Natural killer cell treated with Interleukin-12 subunit alpha and Interleukin-12 subunit beta and Interleukin-15 and Interleukin-18, amount 100 ng/mL, for 72 hours (primary cell): ENCODE measurements at regions not wholly inside any gene's neighbourhood (a gene's known extent, or its start where the extent isn't known, plus 50 kb on each side); places are given as distances from the start of the nearest gene placed in this dataset.
"Not testable (repeated sequence)": the region's sequence is repeated elsewhere in the genome, so short reads cannot be mapped to it uniquely, and the experiment has no call there.

ENCODE experiments used
- ATAC-seq, 2 donors: fragments of 150-1000 bp; cut with Tn5 transposase in 1 of 2; sonication (Bioruptor Pico), chemical (Tn5 transposase) in 1 of 2; 2 replicates each; pipeline ENCODE4 v1.10.0; 2021
- DNase-seq: peaks from one replicate; pipeline ENCODE4 v3.0.0; 2022; ENCODE audit warnings: low spot score
- H3K27ac Mint-ChIP-seq, 2 donors: 1 replicate in 1 of 2; 2 replicates in 1 of 2; pipeline ENCODE4 v1.8.0; 2022; ENCODE audit warnings: mixed read lengths in 2 of 2, mild to moderate bottlenecking in 1 of 2, moderate library complexity in 1 of 2
- H3K27me3 Mint-ChIP-seq, 2 donors: 1 replicate in 1 of 2; 2 replicates in 1 of 2; pipeline ENCODE4 v1.8.0; 2022; ENCODE audit warnings: mixed read lengths in 2 of 2
- H3K36me3 Mint-ChIP-seq: one replicate; pipeline ENCODE4 v1.8.0; 2022; ENCODE audit warnings: mixed read lengths
- H3K4me1 Mint-ChIP-seq, 2 donors: 1 replicate in 1 of 2; 2 replicates in 1 of 2; pipeline ENCODE4 v1.8.0; 2022; ENCODE audit warnings: low read depth in 2 of 2, mixed read lengths in 2 of 2, mild to moderate bottlenecking in 1 of 2
- H3K4me3 Mint-ChIP-seq: one replicate; pipeline ENCODE4 v1.8.0; 2022; ENCODE audit warnings: mixed read lengths
- H3K9me3 Mint-ChIP-seq: 2 replicates; pipeline ENCODE4 v1.8.0; 2022; ENCODE audit warnings: mixed read lengths

DNA sequence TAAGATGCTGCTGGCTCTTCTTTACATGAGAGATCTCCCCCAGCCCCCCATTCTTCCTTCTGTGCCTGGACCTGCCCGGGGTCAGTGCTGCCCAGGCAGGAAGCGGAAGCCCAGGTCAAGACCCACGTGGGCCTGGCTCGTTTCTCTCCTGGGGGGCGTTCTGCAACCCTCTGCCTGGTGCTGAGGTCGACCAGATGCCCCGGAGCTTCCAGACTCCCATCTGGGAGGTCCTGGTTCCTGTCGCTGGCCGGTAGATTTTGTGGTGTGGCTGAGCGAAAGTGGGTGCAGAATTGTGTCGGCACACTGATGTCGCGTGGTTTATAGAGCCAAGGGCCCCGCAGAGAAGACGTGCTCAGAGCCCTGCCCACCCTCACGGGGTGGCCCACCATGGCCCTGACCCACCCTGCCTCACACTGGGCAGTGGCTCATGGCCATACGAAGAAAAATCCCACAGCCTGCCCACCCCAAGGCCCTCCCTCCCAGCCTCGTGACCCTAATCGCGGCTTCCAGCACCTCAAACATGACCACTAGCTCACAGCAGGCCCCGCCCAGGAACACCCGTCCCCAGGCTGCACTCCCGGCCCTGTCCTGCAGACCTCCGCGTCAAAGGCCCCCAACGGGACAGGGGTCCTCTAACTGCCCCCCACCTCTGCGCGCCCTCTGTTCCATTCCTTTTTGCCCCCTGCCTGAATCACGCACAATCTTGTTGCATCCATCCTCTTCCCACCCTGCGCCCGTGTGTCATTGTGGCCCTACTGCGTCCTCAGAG, 443.2 kb upstream of the ZNF722 start:
- ATAC-seq, H3K4me3 Mint-ChIP-seq, H3K36me3 Mint-ChIP-seq, DNase-seq, H3K4me1 Mint-ChIP-seq, H3K9me3 Mint-ChIP-seq, H3K27ac Mint-ChIP-seq, H3K27me3 Mint-ChIP-seq: not testable (repeated sequence)

DNA sequence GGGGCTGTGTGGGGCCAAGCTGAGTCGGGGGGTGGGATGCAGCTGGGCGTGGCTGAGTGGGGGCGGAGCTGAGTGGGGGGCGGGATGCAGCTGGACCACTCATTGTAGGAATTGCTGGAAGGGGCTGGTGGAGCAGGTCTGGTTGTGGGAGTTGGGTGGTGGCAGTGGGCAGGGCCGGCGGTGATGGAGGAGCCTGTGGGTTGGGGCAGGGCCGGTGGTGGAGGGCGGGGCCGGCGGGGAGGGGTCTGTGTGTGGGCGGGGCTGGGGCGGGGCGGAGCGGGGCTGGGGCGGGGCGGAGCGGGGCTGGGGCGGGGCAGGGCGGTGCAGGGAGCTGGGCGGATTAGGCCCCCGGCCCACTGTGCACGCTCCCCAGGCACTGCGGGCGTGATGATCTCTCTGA, 442.4 kb upstream of the ZNF722 start:
- H3K36me3 Mint-ChIP-seq, H3K4me3 Mint-ChIP-seq, H3K27me3 Mint-ChIP-seq, H3K4me1 Mint-ChIP-seq, H3K9me3 Mint-ChIP-seq, ATAC-seq, H3K27ac Mint-ChIP-seq, DNase-seq: not testable (repeated sequence)

DNA sequence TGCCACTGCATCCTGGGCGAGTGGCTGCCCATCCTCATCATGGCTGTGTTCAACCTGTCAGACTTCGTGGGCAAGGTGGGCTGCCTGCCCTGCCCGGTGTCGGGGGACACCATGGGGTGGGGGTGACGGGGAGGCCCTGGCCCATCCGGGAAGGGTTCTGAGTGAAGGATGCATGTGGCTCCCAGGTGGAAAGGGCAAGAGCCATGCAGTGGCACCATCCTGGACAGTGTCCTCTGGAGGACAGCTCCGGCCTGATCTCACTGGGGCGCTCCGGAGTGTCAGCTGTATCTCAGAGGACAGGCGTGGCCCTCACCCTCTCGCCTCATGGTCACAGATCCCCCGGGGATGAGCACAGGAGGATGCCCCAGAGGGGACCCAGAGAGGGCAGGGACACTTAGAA, 439.6 kb upstream of the ZNF722 start:
- H3K27me3 Mint-ChIP-seq, DNase-seq, H3K4me1 Mint-ChIP-seq, H3K9me3 Mint-ChIP-seq, H3K27ac Mint-ChIP-seq, H3K36me3 Mint-ChIP-seq, H3K4me3 Mint-ChIP-seq: not testable (repeated sequence)
- peak in 1 of 2 donors; percentile 3 for ATAC-seq

GRCh38 chr7:63559826-63560465, 438.7 kb upstream of the ZNF722 start:
- ATAC-seq, H3K4me1 Mint-ChIP-seq, H3K27me3 Mint-ChIP-seq, DNase-seq, H3K36me3 Mint-ChIP-seq, H3K4me3 Mint-ChIP-seq, H3K9me3 Mint-ChIP-seq, H3K27ac Mint-ChIP-seq: not testable (repeated sequence)

- not testable (repeated sequence) for ATAC-seq, H3K9me3 Mint-ChIP-seq, H3K4me3 Mint-ChIP-seq, H3K27ac Mint-ChIP-seq, DNase-seq, H3K27me3 Mint-ChIP-seq, H3K36me3 Mint-ChIP-seq, H3K4me1 Mint-ChIP-seq
Observed at GRCh38 chr7:63561911-63562310, 436.7 kb upstream of the ZNF722 start.

- H3K27ac Mint-ChIP-seq, H3K27me3 Mint-ChIP-seq, DNase-seq: not testable (repeated sequence)
Observed at GRCh38 chr7:63562364-63563060, 436.1 kb upstream of the ZNF722 start.

GRCh38 chr7:63563151-63563940, 435.3 kb upstream of the ZNF722 start:
- not testable (repeated sequence) for H3K4me3 Mint-ChIP-seq, H3K27me3 Mint-ChIP-seq, H3K36me3 Mint-ChIP-seq, H3K27ac Mint-ChIP-seq, DNase-seq, H3K9me3 Mint-ChIP-seq, ATAC-seq, H3K4me1 Mint-ChIP-seq

More at GRCh38 chr7:63562364-63563060, 436.1 kb upstream of the ZNF722 start:
- not testable (repeated sequence) for H3K4me1 Mint-ChIP-seq, H3K4me3 Mint-ChIP-seq, ATAC-seq, H3K9me3 Mint-ChIP-seq, H3K36me3 Mint-ChIP-seq

- H3K9me3 Mint-ChIP-seq, H3K36me3 Mint-ChIP-seq, H3K27ac Mint-ChIP-seq, H3K27me3 Mint-ChIP-seq, H3K4me3 Mint-ChIP-seq, DNase-seq, ATAC-seq, H3K4me1 Mint-ChIP-seq: not testable (repeated sequence)
Observed at GRCh38 chr7:63564882-63565281, 433.8 kb upstream of the ZNF722 start.

- H3K27me3 Mint-ChIP-seq, H3K4me3 Mint-ChIP-seq, DNase-seq, ATAC-seq, H3K4me1 Mint-ChIP-seq, H3K9me3 Mint-ChIP-seq, H3K27ac Mint-ChIP-seq: not testable (repeated sequence)
- peaks cover 11% of the 10 kb centered on the region for H3K36me3 Mint-ChIP-seq
Observed at GRCh38 chr7:63566886-63567285, 431.8 kb upstream of the ZNF722 start.

DNA sequence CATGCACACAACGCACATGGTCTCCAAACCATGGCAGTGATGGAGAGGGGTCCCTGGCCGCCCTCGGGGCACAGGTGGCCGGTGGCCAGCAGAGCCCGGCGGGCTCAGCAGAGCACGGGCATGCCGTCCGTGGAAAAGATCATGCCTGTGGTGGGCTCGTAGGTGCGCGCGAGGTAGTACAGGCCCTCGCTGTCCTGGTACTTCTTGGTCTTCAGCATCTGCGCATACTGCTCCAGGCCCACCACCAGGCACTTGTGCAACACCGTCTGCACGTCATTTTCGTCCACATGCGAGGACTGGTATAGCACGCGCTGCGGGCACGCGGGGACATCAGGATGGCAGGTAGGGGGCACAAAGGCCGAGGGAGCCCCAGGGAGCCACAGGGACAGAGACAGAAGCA, 431.0 kb upstream of the ZNF722 start:
- H3K27me3 Mint-ChIP-seq, H3K4me1 Mint-ChIP-seq, ATAC-seq, H3K9me3 Mint-ChIP-seq, H3K27ac Mint-ChIP-seq, H3K4me3 Mint-ChIP-seq, DNase-seq: not testable (repeated sequence)
- peaks cover 11% of the 10 kb centered on the region for H3K36me3 Mint-ChIP-seq

GRCh38 chr7:63568571-63569313, 429.9 kb upstream of the ZNF722 start:
- not testable (repeated sequence) for H3K9me3 Mint-ChIP-seq, DNase-seq, H3K27ac Mint-ChIP-seq, H3K4me1 Mint-ChIP-seq, H3K4me3 Mint-ChIP-seq, H3K27me3 Mint-ChIP-seq
- H3K36me3 Mint-ChIP-seq, result peaks cover 11% of the 10 kb centered on the region
- peak; percentile 42 to 50 for ATAC-seq

- H3K4me1 Mint-ChIP-seq, DNase-seq, H3K9me3 Mint-ChIP-seq, H3K27me3 Mint-ChIP-seq, ATAC-seq, H3K4me3 Mint-ChIP-seq, H3K27ac Mint-ChIP-seq: not testable (repeated sequence)
- peaks cover 11% of the 10 kb centered on the region for H3K36me3 Mint-ChIP-seq
Observed at GRCh38 chr7:63570386-63571115, 428.1 kb upstream of the ZNF722 start.

DNA sequence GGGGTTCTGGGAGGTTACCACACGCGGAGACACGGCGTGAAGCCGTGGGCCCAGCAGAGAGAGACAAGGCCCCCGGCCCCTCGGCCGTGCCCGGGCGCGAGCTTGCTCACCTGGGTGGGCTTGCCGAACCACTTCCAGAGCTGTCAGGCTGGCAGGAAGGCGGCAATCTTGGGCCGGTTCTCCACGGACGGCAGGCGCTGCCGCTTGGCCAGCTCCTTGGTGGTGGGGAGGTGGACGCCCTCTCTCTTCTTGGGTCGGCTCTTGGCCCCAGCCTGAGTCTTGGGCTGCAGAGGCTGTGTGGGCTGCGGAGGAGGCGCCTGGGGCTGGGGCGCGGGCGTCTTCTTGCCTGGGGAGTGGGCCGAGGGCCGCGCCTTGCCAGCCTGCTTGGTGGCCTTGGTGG, 426.5 kb upstream of the ZNF722 start:
- not testable (repeated sequence) for H3K27ac Mint-ChIP-seq, DNase-seq
- peaks cover 16% of the 10 kb centered on the region for H3K36me3 Mint-ChIP-seq

More for the DNA sequence above, 426.5 kb upstream of the ZNF722 start:
- peaks cover 11% of the 10 kb centered on the region for H3K9me3 Mint-ChIP-seq
- not testable (repeated sequence) for H3K4me3 Mint-ChIP-seq, H3K27me3 Mint-ChIP-seq, ATAC-seq, H3K4me1 Mint-ChIP-seq
